AG08396 (cell line): ENCODE measurements at regions not wholly inside any gene's neighbourhood (a gene's known extent, or its start where the extent isn't known, plus 50 kb on each side); places are given as distances from the start of the nearest gene placed in this dataset.
A peak's percentile ranks its signal among the peaks of the same experiment; 100 is the strongest.

Source experiments
- DNase-seq: peaks from one replicate; pipeline ENCODE4 v3.0.0; 2012; ENCODE audit warnings: low spot score, mixed read lengths

DNA sequence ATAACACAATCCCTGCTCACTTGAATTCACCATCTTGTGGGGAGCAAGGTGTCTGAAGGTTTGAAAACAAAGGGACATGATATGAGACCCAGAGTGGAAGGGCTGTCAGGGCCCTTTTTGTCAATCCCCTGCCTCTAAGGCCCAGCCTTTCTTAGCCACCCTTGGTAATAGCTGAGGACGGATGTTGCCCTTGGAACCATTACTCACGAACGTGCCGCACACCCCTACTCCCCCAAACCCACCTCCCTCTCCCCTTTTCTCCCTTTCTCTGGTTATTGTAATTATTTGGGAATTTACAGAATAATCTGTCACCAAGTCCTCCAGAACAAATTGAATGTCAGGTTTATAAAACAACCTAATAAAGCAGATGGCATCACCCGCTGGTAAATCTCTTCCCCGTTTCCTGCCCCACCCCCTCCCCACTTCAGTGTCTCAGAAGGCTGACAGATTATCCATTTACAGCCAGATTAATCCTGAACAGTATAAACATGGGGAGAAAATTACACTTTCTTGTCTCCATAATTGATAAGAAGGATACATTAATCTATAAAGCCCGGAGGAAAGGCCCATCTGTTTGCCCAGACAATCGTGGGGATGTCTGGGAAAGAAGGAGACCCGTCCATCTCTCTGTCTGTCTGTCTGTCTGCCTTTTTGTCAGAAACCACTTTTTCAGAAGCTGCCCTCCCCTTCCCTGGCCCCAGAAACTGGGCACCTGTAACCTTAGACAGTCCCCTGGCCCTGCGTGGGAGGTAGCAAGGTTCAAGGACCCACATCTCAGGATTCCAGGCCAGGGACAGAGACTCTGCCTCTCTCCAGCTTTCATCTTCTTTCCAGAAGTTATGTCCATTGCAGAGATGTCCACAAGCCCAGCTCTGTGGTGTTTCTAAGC, 60.6 kb upstream of the CD34 start:
- no peak for DNase-seq

DNA sequence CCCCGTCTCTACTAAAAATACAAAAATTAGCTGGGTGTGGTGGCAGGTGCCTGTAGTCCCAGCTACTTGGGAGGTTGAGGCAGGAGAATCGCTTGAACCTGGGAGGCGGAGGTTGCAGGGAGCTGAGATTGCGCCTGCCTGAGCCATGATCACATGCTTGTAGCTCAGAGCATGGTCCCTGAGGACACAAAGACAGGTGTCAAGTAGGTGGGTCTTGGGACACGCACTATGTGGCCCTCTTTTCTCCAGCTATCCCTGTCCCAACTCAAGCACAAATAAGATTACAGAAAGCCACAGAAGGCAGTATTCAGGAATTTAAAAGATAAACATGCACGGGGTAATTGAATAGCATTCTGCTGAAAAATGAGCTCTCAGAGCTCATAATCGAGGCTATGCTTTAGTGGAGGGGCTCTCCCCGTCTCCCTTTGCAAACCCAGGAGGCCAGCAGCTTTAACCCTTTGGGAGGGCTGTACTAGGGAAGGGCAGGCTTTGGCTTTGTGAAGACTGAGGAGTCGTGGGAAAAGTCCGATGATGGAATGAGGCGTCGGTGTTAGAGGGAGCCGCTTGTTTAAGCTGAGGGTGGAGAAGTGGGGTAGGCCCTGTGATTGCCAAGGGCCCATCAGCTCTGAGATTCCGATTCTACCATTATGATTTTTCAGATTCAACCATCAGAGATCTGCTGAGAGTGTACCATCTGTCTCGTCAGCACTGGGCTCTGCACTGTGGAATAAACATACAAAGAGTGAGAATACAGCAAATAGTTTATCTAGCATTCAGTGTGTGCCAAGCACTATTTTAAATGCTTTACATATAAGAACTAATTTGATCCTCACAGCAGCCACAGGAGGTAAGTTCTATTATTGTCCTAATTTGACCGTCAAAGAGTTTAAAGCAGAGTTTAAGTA, 59.7 kb upstream of the CD34 start:
- DNase-seq = peak; percentile 28

DNA sequence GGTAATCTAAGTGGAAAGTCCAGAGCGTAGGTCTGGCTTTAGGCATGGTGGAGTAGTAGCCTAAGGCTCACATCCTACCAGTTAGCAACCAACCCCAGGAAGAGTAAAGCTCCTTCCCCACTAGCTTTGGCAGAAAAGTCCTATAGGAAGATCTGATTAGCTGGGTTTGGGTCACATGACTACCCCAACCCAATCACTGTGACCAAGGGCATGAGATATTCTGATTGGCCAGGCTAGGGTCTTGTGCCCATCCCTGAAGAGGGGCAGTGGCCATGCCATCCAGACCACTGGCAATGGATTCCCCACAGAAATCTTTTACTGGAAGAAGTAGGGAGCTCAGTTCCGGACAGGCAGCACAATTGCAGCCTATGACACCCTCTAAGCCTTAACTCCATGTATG, 58.6 kb upstream of the CD34 start:
- DNase-seq = no peak

DNA sequence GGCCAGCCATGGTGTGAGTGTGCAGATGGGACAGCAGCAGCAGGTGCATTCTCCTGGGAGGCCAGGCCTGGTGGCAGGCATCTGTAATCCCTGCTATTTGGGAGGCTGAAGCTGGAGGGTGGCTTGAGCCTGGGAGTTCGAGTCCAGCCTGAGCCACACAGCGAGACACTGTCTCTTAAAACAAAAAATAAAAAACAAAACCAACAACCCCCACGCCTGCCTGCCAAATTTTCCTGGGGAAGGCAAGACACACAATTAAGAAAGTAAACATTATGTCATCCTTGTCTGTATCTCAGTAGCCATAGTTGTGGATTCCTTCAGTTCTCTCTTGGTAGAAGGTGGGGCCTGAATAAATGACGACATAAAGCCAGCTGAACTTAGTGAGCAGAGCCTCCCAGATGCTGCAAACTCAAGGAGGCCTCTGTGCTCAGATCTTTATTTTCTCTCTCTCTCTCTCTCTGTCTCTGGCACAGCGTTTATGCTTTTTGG, 57.6 kb upstream of the CD34 start:
- DNase-seq = no peak

DNA sequence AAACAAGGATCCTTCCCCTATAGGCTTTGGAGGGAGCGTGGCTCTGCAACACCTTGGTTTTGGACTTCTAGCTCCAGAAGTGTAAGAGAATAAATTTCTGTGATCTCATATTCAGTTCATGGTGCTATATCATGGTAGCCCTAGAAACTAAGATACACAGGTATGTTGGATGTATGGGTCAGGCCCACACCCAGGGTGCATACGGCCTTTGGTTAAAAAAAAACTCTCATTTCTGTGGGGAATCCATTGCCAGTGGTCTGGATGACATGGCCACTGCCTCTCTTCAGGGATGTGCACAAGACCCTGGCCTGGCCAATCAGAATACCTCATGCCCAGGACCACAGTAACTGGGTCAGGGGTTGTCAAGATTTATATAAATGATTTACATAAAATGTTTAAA, 56.8 kb upstream of the CD34 start:
- DNase-seq = no peak

DNA sequence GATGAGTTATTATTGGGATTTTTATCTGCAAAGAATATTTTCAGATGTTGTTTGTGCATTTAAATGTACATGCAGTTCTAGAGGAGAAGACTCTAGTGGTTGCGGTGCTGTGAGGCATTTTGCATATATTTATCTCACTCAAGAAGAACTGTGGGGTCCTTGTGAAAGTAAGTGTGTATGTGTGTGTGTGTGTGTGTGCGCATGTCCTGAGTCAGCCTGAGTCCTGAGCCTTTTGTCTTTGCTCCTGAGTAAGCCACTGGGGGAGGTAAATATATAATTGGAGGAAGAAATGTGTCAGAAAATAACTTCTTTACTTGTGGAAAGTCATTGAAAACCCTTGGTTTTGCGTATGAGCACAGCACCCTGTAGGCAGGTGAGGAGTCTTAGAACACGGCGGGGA, 55.6 kb upstream of the CD34 start:
- DNase-seq = no peak

DNA sequence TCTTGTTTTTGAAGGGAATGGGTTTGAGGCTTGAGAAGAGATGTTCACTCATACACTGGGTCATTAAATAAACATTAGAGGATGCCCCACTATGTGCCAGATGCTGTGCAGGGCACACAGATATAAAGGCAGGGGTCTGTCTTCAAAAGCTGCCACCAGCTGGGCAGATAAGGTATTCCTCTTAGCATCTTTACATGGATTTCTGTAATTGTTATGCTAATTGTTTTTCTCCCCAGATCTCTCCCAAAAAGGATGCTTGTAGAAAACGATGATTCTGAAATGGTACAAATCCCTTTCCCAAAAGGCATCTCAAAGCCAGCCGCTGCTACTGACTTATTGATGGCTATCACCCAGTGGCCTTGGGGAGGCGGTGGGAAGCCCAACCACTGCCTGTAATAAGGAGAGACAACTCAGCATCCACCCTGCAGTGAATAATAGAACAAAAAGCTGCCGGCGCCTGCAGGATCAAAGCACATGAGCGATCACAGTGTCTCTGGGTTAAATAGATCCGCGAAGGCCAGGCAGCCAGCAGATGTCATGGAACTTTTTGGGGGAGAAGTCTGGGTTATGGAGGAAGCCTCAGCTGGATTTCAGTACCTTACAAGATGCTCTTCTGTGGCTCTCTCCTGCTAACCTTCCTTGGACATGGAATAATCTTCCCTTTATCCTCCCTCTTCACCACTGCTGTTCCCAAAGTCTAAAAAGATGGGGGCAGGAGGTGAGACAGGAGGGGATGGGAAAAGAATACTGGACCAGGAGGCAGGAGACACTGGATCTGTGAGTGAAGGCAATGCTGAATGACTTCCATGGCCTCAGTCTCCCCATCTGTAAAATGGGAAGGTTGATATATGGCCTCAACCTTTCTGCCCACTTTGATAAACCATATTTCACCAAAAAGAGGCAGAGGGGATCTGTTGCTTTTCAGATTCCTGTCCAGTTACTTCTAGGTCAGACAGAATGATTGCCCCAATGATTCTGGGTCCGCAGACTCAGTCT, 54.8 kb upstream of the CD34 start:
- DNase-seq = no peak

DNA sequence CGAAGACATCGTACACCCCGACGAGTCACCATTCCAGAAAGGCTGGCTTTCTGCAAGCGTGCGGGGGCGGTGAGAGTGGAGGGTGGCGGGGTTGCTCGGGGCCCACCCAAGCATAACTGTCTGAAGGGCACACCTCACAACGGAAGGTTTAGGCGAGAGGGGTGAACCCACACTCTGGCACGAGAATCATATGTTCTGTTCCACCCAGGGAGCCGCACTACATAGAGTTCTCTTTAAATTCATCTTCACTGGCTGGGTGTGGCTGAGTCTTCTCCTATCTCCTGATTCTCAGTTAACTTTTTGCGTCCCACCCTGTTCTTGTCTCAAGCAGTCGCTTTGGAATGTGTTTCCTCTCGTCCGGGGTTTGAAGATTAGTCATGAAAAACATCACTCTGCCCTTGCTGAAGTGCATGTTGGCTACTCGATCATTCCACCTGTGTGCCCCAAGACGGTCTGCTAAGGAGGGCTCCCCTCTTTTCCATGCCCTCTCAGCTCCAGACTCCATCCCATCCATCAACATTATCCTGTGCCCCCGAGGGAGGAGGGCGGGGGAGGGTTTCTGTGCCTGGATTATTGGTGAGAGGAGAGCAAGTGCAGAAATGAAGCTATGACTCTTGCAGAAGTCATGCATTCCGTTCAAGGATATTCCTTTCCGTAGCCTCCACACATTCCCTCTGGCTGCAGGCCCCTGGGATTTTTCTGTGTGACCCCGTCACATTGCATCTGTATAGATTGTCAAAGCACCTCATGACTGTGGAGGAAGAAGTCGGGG, 53.5 kb upstream of the CD34 start:
- DNase-seq = no peak

DNA sequence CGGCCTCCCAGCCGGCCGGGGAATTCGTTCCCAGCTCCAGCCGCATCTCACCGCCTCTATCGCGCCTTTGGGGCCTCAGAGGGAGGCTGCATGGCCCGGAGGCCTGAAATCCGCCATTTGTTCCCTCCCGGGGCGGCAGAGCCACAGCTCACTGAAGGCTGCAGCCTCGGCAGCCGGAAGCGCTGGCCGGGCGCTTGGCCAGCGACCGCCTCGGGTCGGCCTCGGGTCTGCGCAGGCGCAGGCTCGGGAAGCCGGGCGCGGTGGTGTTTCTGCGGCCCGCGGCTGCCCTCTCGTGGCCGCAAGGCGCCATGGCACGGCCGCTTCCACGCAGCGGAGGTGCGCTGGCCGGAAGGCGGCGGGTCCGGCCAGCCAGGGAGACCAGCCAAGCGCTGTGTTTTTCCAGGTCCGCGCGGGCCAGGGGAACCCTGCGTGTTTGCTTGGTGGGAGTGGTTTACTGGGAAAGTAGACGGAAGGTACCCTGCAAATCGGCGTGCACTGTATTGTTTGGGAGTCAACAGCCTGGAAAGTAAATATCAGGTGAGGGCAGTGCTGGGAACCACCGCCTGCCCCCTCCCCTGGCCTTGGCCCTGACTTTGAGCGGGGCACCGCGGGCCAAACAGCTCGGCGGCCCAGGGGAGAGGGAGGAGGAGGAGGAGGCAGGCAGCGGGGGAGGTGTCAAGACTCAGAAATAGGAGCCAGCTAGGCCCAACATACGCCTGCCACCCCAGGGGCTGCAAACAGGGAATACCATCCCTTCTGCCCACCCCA, 52.7 kb upstream of the CD34 start:
- peak; percentile 99 for DNase-seq

DNA sequence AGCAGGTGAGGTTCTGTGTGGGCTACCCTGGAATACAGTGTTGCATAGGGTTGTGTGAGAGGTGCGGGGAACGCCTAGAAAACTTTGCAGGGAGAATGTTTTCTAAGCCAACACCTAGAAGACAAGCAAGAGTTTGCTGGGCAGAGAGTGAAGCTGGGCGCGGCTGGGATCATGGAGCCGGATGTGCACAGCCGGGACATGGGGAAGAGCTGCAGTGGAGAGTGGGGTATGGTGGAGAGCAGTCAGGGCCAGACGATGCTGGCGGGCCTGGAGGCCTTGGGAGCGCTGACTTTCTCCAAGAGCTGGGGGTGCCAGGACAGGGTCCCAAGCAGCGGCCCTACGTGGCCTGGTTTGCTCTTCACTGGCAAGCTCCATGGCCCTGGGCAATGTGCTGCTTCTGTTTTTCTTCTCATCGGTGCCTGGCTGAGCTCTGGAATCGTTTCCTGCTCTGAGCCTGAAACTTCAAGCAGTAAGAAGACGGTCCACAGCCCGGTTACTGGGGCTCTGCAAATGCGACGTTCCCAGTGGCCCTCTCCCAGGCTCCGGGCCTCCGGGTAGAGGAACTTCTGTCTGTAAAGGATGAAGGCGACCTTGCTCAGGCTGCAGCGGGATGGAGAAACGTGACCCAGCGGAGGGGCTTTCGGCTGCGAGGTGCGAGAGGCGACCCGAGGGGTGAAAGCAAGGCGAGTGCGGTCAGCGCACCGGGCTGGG, 51.9 kb upstream of the CD34 start:
- DNase-seq = peak; percentile 52
